CD4-positive, alpha-beta T cell (primary cell): ENCODE measurements at regions not wholly inside any gene's neighbourhood (a gene's known extent, or its start where the extent isn't known, plus 50 kb on each side); places are given as distances from the start of the nearest gene placed in this dataset.

Experiments used
- ATAC-seq: fragments of 200-7000 bp; cut with Tn5 transposase; one replicate; pipeline ENCODE4 v1.10.0; 2022; ENCODE audit warnings: mild to moderate bottlenecking; ENCODE audit not compliant: poor library complexity
- CTCF ChIA-PET: fragments of 350-600 bp; sonication (Branson Sonifier 250); formaldehyde crosslinking; loops from one replicate; lab custom pipeline; 2021; ENCODE audit warnings: antibody characterized with exemption, inconsistent platforms; lab: Charles Lee
- POLR2A ChIA-PET: fragments of 350-600 bp; sonication (Branson Sonifier 250); formaldehyde crosslinking; loops from one replicate; lab custom pipeline; 2021; ENCODE audit warnings: antibody characterized with exemption, inconsistent platforms; lab: Charles Lee
- DNase-seq, 14 experiments: peaks; one replicate each; pipeline ENCODE4 v3.0.0-alpha.2; 2013 to 2020; ENCODE audit warnings: mixed read lengths in 2 of 14
- H3K27ac ChIP-seq, 2 donors: one replicate each; pipeline versions ENCODE4 v1.5.1 to v1.7.0; 2013; ENCODE audit warnings: low read length in 2 of 2, low read depth in 1 of 2, mild to moderate bottlenecking in 1 of 2
- H3K27me3 ChIP-seq, 2 experiments: 1 replicate in 1 of 2; 2 replicates in 1 of 2; pipeline versions ENCODE4 v1.6.1 to v1.7.0; 2013; ENCODE audit warnings: low read length in 2 of 2, control low read depth in 1 of 2, mild to moderate bottlenecking in 1 of 2, moderate library complexity in 1 of 2; ENCODE audit not compliant: insufficient read depth in 2 of 2, control insufficient read depth in 1 of 2
- H3K36me3 ChIP-seq: one replicate; pipeline ENCODE4 v1.6.1; 2013; ENCODE audit warnings: low read length, control low read depth; ENCODE audit not compliant: insufficient read depth
- H3K4me1 ChIP-seq: one replicate; pipeline ENCODE4 v1.6.1; 2013; ENCODE audit warnings: low read length, control low read depth; ENCODE audit not compliant: insufficient read depth
- H3K4me3 ChIP-seq: one replicate; pipeline ENCODE4 v1.5.1; 2013; ENCODE audit warnings: mild to moderate bottlenecking, low read length, moderate library complexity
- H3K9me3 ChIP-seq, 2 experiments: 1 replicate in 1 of 2; 2 replicates in 1 of 2; pipeline versions ENCODE4 v1.6.1 to v1.7.0; 2013; ENCODE audit warnings: low read length in 2 of 2, mild to moderate bottlenecking in 2 of 2, control low read depth in 1 of 2, moderate library complexity in 1 of 2; ENCODE audit not compliant: control insufficient read depth in 1 of 2, insufficient read depth in 1 of 2
- H3K27ac Mint-ChIP-seq: one replicate; pipeline ENCODE4 v1.8.0; 2020; ENCODE audit warnings: mixed read lengths
- H3K27me3 Mint-ChIP-seq: one replicate; pipeline ENCODE4 v1.8.0; 2021; ENCODE audit warnings: mixed read lengths
- H3K36me3 Mint-ChIP-seq: one replicate; pipeline ENCODE4 v1.8.0; 2021; ENCODE audit warnings: low read depth, mixed read lengths
- H3K4me1 Mint-ChIP-seq: one replicate; pipeline ENCODE4 v1.8.0; 2021; ENCODE audit warnings: low read depth, mixed read lengths
- H3K4me3 Mint-ChIP-seq: one replicate; pipeline ENCODE4 v1.8.0; 2020; ENCODE audit warnings: mild to moderate bottlenecking, mixed read lengths
- H3K9me3 Mint-ChIP-seq: one replicate; pipeline ENCODE4 v1.8.0; 2020; ENCODE audit warnings: mixed read lengths
- CTCF ChIP-seq: fragments of 200-600 bp; IDR thresholded peaks from one replicate; pipeline ENCODE4 v1.8.0; 2022; ENCODE audit warnings: antibody characterized with exemption, mild to moderate bottlenecking
- intact Hi-C, 2 experiments: fragments of 100-400 bp; cut with DNase I in 1 of 2; cut with micrococcal nuclease in 1 of 2; formaldehyde crosslinking; loops; one replicate each; pipeline versions ENCODE4 v1.15.1 to v1.9.0; 2023 to 2025; cut with DNase I, micrococcal nuclease

GRCh38 chr4:128690011-128690410, 119.5 kb upstream of the JADE1 start:
- Mint-ChIP-seq H3K9me3 (peaks cover 8% of the 10 kb centered on the region), H3K4me1 (no peaks in the 10 kb centered on the region), H3K4me3 (no peak overlapping the region), H3K36me3 (no peaks in the 10 kb centered on the region), H3K27me3 (peaks cover 26% of the 10 kb centered on the region), H3K27ac (no peak overlapping the region)
- no peaks in the 10 kb centered on the region for H3K27me3 ChIP-seq
- no peaks in the 10 kb centered on the region for H3K4me1 ChIP-seq
- H3K9me3 ChIP-seq: peaks cover 0 to 5% of the 10 kb centered on the region in 2 experiments
- ATAC-seq (no peak), DNase-seq (no peak)
- H3K4me3 ChIP-seq: no peak overlapping the region
- no peak for TF ChIP-seq CTCF
- H3K36me3 ChIP-seq: no peaks in the 10 kb centered on the region
- ChIA-PET POLR2A (no interaction called here), CTCF (no interaction called here)
- intact Hi-C loops: no loop called here
- no peak overlapping the region for H3K27ac ChIP-seq

GRCh38 chr4:128688846-128689437, 120.6 kb upstream of the JADE1 start:
- intact Hi-C loops: no loop called here
- Mint-ChIP-seq H3K27ac (no peak overlapping the region), H3K27me3 (peaks cover 30% of the 10 kb centered on the region), H3K36me3 (no peaks in the 10 kb centered on the region), H3K4me3 (no peak overlapping the region), H3K4me1 (no peaks in the 10 kb centered on the region), H3K9me3 (peaks cover 6% of the 10 kb centered on the region)
- no peak overlapping the region for H3K4me3 ChIP-seq
- H3K9me3 ChIP-seq: peaks cover 0 to 5% of the 10 kb centered on the region in 2 experiments
- no peaks in the 10 kb centered on the region for H3K27me3 ChIP-seq
- ATAC-seq (no peak), DNase-seq (no peak)
- no peaks in the 10 kb centered on the region for H3K4me1 ChIP-seq
- no peak for TF ChIP-seq CTCF
- H3K27ac ChIP-seq: no peak overlapping the region
- H3K36me3 ChIP-seq: no peaks in the 10 kb centered on the region
- ChIA-PET CTCF (no interaction called here), POLR2A (no interaction called here)

GRCh38 chr4:128688033-128688721, 121.3 kb upstream of the JADE1 start:
- H3K27ac Mint-ChIP-seq: no peak overlapping the region
- no peaks in the 10 kb centered on the region for H3K4me1 Mint-ChIP-seq
- H3K9me3 Mint-ChIP-seq: peaks cover 6% of the 10 kb centered on the region
- Histone ChIP-seq H3K36me3 (no peaks in the 10 kb centered on the region), H3K27ac (no peak overlapping the region), H3K4me1 (no peaks in the 10 kb centered on the region), H3K9me3 (peaks cover 0 to 5% of the 10 kb centered on the region in 2 experiments), H3K27me3 (no peaks in the 10 kb centered on the region), H3K4me3 (no peak overlapping the region)
- ATAC-seq (no peak), DNase-seq (no peak)
- no peaks in the 10 kb centered on the region for H3K36me3 Mint-ChIP-seq
- ChIA-PET POLR2A (no interaction called here), CTCF (no interaction called here)
- intact Hi-C loops: no loop called here
- no peak overlapping the region for H3K4me3 Mint-ChIP-seq
- TF ChIP-seq CTCF: no peak
- H3K27me3 Mint-ChIP-seq: peaks cover 38% of the 10 kb centered on the region
